HG02623 (cell line): ENCODE measurements at regions not wholly inside any gene's neighbourhood (a gene's known extent, or its start where the extent isn't known, plus 50 kb on each side); places are given as distances from the start of the nearest gene placed in this dataset.
"Not testable (repeated sequence)": the region's sequence is repeated elsewhere in the genome, so short reads cannot be mapped to it uniquely, and the experiment has no call there.

Experiments
- ATAC-seq: cut with Tn5 transposase; IDR thresholded peaks from one replicate; pipeline ENCODE4 v1.9.1; 2021; ENCODE audit warnings: moderate library complexity; ENCODE audit not compliant: unreplicated experiment

GRCh38 chr14:105772710-105773250 lies 246.4 kb downstream of the TMEM121 start:
- ATAC-seq = not testable (repeated sequence)

GRCh38 chr14:105773584-105773983 lies 247.2 kb downstream of the TMEM121 start:
- ATAC-seq = no peak

- ATAC-seq = no peak
Measured at GRCh38 chr14:105774001-105774400, 247.6 kb downstream of the TMEM121 start.

GRCh38 chr14:105774585-105775348 lies 248.4 kb downstream of the TMEM121 start:
- not testable (repeated sequence) for ATAC-seq

- ATAC-seq = not testable (repeated sequence)
Measured at GRCh38 chr14:105775349-105775923, 249.1 kb downstream of the TMEM121 start.

GRCh38 chr14:105776112-105776511 lies 249.7 kb downstream of the TMEM121 start:
- not testable (repeated sequence) for ATAC-seq

GRCh38 chr14:105776924-105777323 lies 250.5 kb downstream of the TMEM121 start:
- ATAC-seq = no peak

- ATAC-seq = no peak
Measured at GRCh38 chr14:105783707-105784106, 257.3 kb downstream of the TMEM121 start.

- no peak for ATAC-seq
Measured at GRCh38 chr14:105793836-105794235, 267.5 kb downstream of the TMEM121 start.

GRCh38 chr14:105797546-105797945 lies 271.2 kb downstream of the TMEM121 start:
- no peak for ATAC-seq

GRCh38 chr14:105805701-105806100 lies 279.3 kb downstream of the TMEM121 start:
- ATAC-seq = no peak

GRCh38 chr14:105806568-105806967 lies 280.2 kb downstream of the TMEM121 start:
- ATAC-seq = no peak

GRCh38 chr14:105817971-105818711 lies 291.8 kb downstream of the TMEM121 start:
- ATAC-seq = peak; percentile 60

GRCh38 chr14:105818712-105819005 lies 292.3 kb downstream of the TMEM121 start:
- ATAC-seq = no peak

GRCh38 chr14:105830171-105830570 lies 303.8 kb downstream of the TMEM121 start:
- ATAC-seq = no peak

GRCh38 chr14:105836160-105836559 lies 309.8 kb downstream of the TMEM121 start:
- no peak for ATAC-seq

GRCh38 chr14:105836730-105837129 lies 310.3 kb downstream of the TMEM121 start:
- no peak for ATAC-seq

- ATAC-seq = no peak
Measured at GRCh38 chr14:105837349-105838063, 311.1 kb downstream of the TMEM121 start.

GRCh38 chr14:105838107-105838506 lies 311.7 kb downstream of the TMEM121 start:
- no peak for ATAC-seq

- no peak for ATAC-seq
Measured at GRCh38 chr14:105838591-105839424, 312.4 kb downstream of the TMEM121 start.
